Endothelial cell of umbilical vein (primary cell): ENCODE measurements at regions not wholly inside any gene's neighbourhood (a gene's known extent, or its start where the extent isn't known, plus 50 kb on each side); places are given as distances from the start of the nearest gene placed in this dataset.

Source experiments
- BruUV-seq: library from RNA; stranded (reverse); fragments of 400-500 nt; replicated peaks from 2 replicates; lab custom pipeline; 2021; lab: Mats Ljungman, UMichigan
- CTCF ChIA-PET: fragments of 300-600, 350-600 bp; sonication (Branson Sonifier 250); formaldehyde crosslinking; loops from one replicate; lab custom pipeline; 2021; ENCODE audit warnings: antibody characterized with exemption, inconsistent platforms; lab: Charles Lee
- POLR2A ChIA-PET: fragments of 300-600, 350-600 bp; sonication (Branson Sonifier 250); formaldehyde crosslinking; loops from one replicate; lab custom pipeline; 2021; ENCODE audit warnings: antibody characterized with exemption, inconsistent platforms; lab: Charles Lee
- DNase-seq: peaks from one replicate; pipeline ENCODE4 v3.0.0-alpha.2; 2011; ENCODE audit warnings: low read depth, low spot score
- FAIRE-seq: peaks from 2 replicates; lab custom pipeline; 2011; peaks lifted over from hg19 to GRCh38; lab: Jason Lieb, UNC
- H2AFZ ChIP-seq: 2 replicates; pipeline ENCODE4 v1.6.0; 2012; ENCODE audit warnings: low read depth, low read length, control low read depth, inconsistent platforms
- H3K27ac ChIP-seq: 2 replicates; pipeline ENCODE4 v1.5.1; 2011; ENCODE audit warnings: low read depth, mild to moderate bottlenecking, control low read depth, low read length, moderate library complexity; ENCODE audit not compliant: insufficient read depth
- H3K27me3 ChIP-seq, 2 experiments: 2 replicates each; pipeline versions ENCODE4 v1.6.0 to v1.6.1; 2011; ENCODE audit warnings: low read length in 2 of 2, mixed read lengths in 1 of 2; ENCODE audit not compliant: control insufficient read depth in 2 of 2, insufficient read depth in 2 of 2
- H3K36me3 ChIP-seq, 2 experiments: 2 replicates in 1 of 2; 3 replicates in 1 of 2; pipeline ENCODE4 v1.5.1; 2011; ENCODE audit warnings: low read length in 2 of 2, mild to moderate bottlenecking in 1 of 2, moderate library complexity in 1 of 2; ENCODE audit not compliant: control insufficient read depth in 2 of 2, insufficient read depth in 2 of 2; ENCODE audit errors: extremely low read depth in 1 of 2
- H3K4me1 ChIP-seq: 3 replicates; pipeline ENCODE4 v1.5.1; 2011; ENCODE audit warnings: mild to moderate bottlenecking, low read length; ENCODE audit not compliant: control insufficient read depth, insufficient read depth; ENCODE audit errors: extremely low read depth
- H3K4me2 ChIP-seq: 2 replicates; pipeline ENCODE4 v1.6.1; 2011; ENCODE audit warnings: low read length, control low read depth, mixed read lengths; ENCODE audit not compliant: insufficient read depth
- H3K4me3 ChIP-seq, 3 experiments: fragments of 200-600 bp in 1 of 3; sonication (generic), shearing (Covaris generic) in 1 of 3; replicated peaks in 1 of 3; 2 replicates each; pipeline ENCODE4 v1.5.1; 2011 to 2016; ENCODE audit warnings: control low read depth in 3 of 3, low read length in 3 of 3, mild to moderate bottlenecking in 2 of 3, inconsistent platforms in 1 of 3, low read depth in 1 of 3, moderate library complexity in 1 of 3; ENCODE audit not compliant: insufficient read depth in 1 of 3
- H3K79me2 ChIP-seq: 2 replicates; pipeline ENCODE4 v1.6.0; 2012; ENCODE audit warnings: low read length, inconsistent platforms; ENCODE audit not compliant: control insufficient read depth, insufficient read depth
- H3K9ac ChIP-seq: replicated peaks from 2 replicates; pipeline ENCODE3; 2011; ENCODE audit warnings: low read length, control low read depth; ENCODE audit not compliant: insufficient read depth; ENCODE audit errors: extremely low read depth
- H3K9me1 ChIP-seq: replicated peaks from 3 replicates; pipeline ENCODE4 v1.6.0; 2011; ENCODE audit warnings: mild to moderate bottlenecking, low read length; ENCODE audit not compliant: control insufficient read depth, insufficient read depth; ENCODE audit errors: extremely low read depth
- H3K9me3 ChIP-seq: replicated peaks from 2 replicates; pipeline ENCODE4 v1.5.1; 2012; ENCODE audit warnings: low read length, inconsistent platforms; ENCODE audit not compliant: control insufficient read depth, insufficient read depth
- H4K20me1 ChIP-seq: replicated peaks from 2 replicates; pipeline ENCODE3; 2011; ENCODE audit warnings: mild to moderate bottlenecking, low read length; ENCODE audit not compliant: control insufficient read depth, insufficient read depth; ENCODE audit errors: extremely low read depth
- CTCF ChIP-seq, 2 donors: IDR thresholded peaks; 1 replicate in 1 of 2; 2 replicates in 1 of 2; pipeline ENCODE4 v1.5.1; 2011; ENCODE audit warnings: low read length in 2 of 2, mild to moderate bottlenecking in 2 of 2, moderate library complexity in 2 of 2, control low read depth in 1 of 2, inconsistent platforms in 1 of 2, low read depth in 1 of 2; ENCODE audit not compliant: insufficient read depth in 1 of 2; ENCODE audit errors: extremely low read depth in 1 of 2
- EZH2 ChIP-seq: IDR thresholded peaks from 2 replicates; pipeline ENCODE4 v1.6.1; 2012; ENCODE audit warnings: borderline replicate concordance, low read depth, mild to moderate bottlenecking, moderate library complexity, low read length, inconsistent platforms; ENCODE audit not compliant: severe bottlenecking
- FOS ChIP-seq: IDR thresholded peaks from 2 replicates; pipeline ENCODE4 v1.6.1; 2011; ENCODE audit warnings: mild to moderate bottlenecking, low read length, moderate library complexity, borderline replicate concordance; ENCODE audit not compliant: insufficient read depth
- GATA2 ChIP-seq: IDR thresholded peaks from 2 replicates; pipeline ENCODE4 v1.7.0; 2011; ENCODE audit warnings: low read depth, mild to moderate bottlenecking, moderate library complexity, mixed read lengths, low read length; ENCODE audit not compliant: insufficient read length, insufficient read depth
- JUN ChIP-seq: IDR thresholded peaks from 2 replicates; pipeline ENCODE4 v1.6.1; 2011; ENCODE audit warnings: borderline replicate concordance, low read depth; ENCODE audit not compliant: insufficient read length, insufficient read depth
- MAX ChIP-seq: IDR thresholded peaks from 2 replicates; pipeline ENCODE4 v1.6.1; 2011; ENCODE audit not compliant: insufficient read depth, insufficient read length
- MYC ChIP-seq: IDR thresholded peaks from one replicate; pipeline ENCODE4 v1.6.1; 2011; ENCODE audit warnings: mild to moderate bottlenecking, low read depth, low read length
- dilution Hi-C: fragments of 300-500 bp; cut with MboI; formaldehyde crosslinking; loops from one replicate; pipeline ENCODE4 v1.15.0; 2019; ENCODE audit warnings: low sequenced_read_pairs; ENCODE audit not compliant: extremely low pct_ligation_motif_present
- intact Hi-C: fragments of 100-400 bp; cut with micrococcal nuclease; formaldehyde crosslinking; loops from one replicate; pipeline ENCODE4 v1.10.0; 2022

GRCh38 chr11:26144911-26145310, 187.0 kb upstream of the ANO3 start:
- dilution Hi-C loops (no loop called here), intact Hi-C loops (no loop called here)
- no peak overlapping the region for H3K27ac ChIP-seq
- ChIA-PET POLR2A (no interaction called here), CTCF (no interaction called here)
- TF ChIP-seq CTCF (IDR thresholded peaks at IDR 0.05; ENCODE audit: extremely low read depth in 1 of 2, insufficient read depth in 1 of 2, low read depth in 1 of 2, low read length in 2 of 2) (no peak), FOS (no peak), EZH2 (no peak), MYC (no peak), GATA2 (no peak), JUN (no peak)
- BruUV-seq: no TSS peak
- H3K4me3 ChIP-seq: no peak overlapping the region
- no peak overlapping the region for H2AFZ ChIP-seq
- FAIRE-seq: no peak
- no peaks in the 10 kb centered on the region for H3K27me3 ChIP-seq
- no peak overlapping the region for H3K4me2 ChIP-seq
- H3K79me2 ChIP-seq: no peaks in the 10 kb centered on the region
- no peaks in the 10 kb centered on the region for H3K36me3 ChIP-seq
- DNase-seq: no peak
- H3K4me1 ChIP-seq: no peaks in the 10 kb centered on the region
- H3K9ac ChIP-seq: no peak overlapping the region
- H4K20me1 ChIP-seq: no peaks in the 10 kb centered on the region
- no peaks in the 10 kb centered on the region for H3K9me3 ChIP-seq
- no peaks in the 10 kb centered on the region for H3K9me1 ChIP-seq

- BruUV-seq: no TSS peak
- no peak overlapping the region for H3K4me2 ChIP-seq
- no peak for TF ChIP-seq FOS
- TF ChIP-seq CTCF (IDR thresholded peaks at IDR 0.05; ENCODE audit: extremely low read depth in 1 of 2, insufficient read depth in 1 of 2, low read depth in 1 of 2, low read length in 2 of 2): no peak
- TF ChIP-seq EZH2: no peak
- no peak for TF ChIP-seq MAX
- H2AFZ ChIP-seq: no peak overlapping the region
- H3K9me1 ChIP-seq: no peaks in the 10 kb centered on the region
- no peaks in the 10 kb centered on the region for H3K27me3 ChIP-seq
- dilution Hi-C loops: no loop called here
- H3K27ac ChIP-seq: no peak overlapping the region
- H3K4me1 ChIP-seq: no peaks in the 10 kb centered on the region
- H4K20me1 ChIP-seq: no peaks in the 10 kb centered on the region
- FAIRE-seq: no peak
- no peaks in the 10 kb centered on the region for H3K9me3 ChIP-seq
- no peaks in the 10 kb centered on the region for H3K36me3 ChIP-seq
- no peaks in the 10 kb centered on the region for H3K79me2 ChIP-seq
- no peak overlapping the region for H3K9ac ChIP-seq
- no peak for DNase-seq
- CTCF ChIA-PET: no interaction called here
- POLR2A ChIA-PET: no interaction called here
- H3K4me3 ChIP-seq: no peak overlapping the region
- intact Hi-C loops: no loop called here
Observed at GRCh38 chr11:26149585-26149984, 182.3 kb upstream of the ANO3 start.
